Hindlimb muscle (tissue), 1 donor: ENCODE measurements at regions not wholly inside any gene's neighbourhood (a gene's known extent, or its start where the extent isn't known, plus 50 kb on each side); places are given as distances from the start of the nearest gene placed in this dataset.
A peak's percentile ranks its signal among the peaks of the same experiment; 100 is the strongest.

Experiments used
- DNase-seq: peaks from one replicate; pipeline ENCODE4 v3.0.0-alpha.2; 2013

- no peak for DNase-seq
These were observed 132.8 kb upstream of the CRY1 start for GRCh38 chr12:107226126-107226525.

- no peak for DNase-seq
These were observed 134.7 kb upstream of the CRY1 start for GRCh38 chr12:107228076-107228475.

DNA sequence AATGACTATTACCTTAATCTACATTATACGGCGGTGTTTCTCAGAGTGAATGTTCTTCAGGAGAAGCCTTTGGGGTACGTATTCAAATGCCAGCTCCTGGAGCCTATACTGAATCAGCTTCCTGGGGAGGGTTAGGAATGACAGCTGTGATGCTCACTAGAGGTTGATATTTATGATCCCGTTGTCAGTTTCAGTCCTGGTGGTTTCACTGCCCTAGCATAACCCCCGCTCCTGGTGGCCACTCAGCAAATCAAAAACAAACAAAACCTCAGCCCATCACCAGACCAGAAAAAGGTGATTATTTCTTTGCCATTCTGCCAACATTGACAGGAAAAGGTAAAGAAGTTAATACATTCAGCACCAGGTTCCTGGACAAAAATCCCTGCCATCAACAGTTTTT, 136.5 kb upstream of the CRY1 start:
- no peak for DNase-seq

DNA sequence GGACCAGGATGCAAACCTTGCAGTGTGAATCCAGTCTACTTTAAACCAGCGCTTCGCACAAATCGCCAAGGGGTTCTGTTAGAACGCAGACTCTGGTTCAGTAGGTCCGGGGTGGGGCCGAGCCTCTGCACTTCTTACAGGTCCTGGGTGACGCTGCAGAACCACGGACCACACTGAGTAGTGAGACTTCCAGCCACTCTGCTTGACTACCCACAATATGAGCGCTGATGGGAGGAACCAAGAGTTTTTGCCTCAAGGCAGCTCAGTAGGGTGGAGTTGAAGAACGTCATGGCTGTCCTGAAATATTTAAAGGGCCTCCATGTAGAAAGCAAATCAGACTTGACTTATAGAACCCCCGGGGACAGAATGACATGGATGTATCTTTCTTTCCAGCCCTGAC, 138.0 kb upstream of the CRY1 start:
- DNase-seq = no peak

DNA sequence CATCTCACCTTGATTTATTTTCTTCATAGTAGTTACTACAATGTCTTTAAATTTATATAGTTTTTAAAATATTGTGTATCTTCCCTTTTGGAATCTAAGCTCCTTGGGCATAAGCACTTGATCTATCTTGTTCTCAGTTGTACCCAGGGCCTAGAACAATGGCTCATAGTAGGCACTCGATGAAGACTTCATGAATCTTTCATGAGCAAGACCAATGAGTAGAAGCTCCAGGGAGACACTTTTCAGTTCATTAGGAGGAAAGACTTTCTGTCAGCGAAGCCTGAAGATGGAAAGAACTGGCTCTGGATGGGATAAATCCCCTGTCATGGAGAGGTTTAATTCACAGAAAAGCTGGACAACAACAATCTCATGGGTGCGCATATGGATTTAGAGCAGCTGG, 140.2 kb upstream of the CRY1 start:
- DNase-seq = no peak

- DNase-seq = no peak
These were observed 142.3 kb upstream of the CRY1 start for GRCh38 chr12:107235600-107235999.

DNA sequence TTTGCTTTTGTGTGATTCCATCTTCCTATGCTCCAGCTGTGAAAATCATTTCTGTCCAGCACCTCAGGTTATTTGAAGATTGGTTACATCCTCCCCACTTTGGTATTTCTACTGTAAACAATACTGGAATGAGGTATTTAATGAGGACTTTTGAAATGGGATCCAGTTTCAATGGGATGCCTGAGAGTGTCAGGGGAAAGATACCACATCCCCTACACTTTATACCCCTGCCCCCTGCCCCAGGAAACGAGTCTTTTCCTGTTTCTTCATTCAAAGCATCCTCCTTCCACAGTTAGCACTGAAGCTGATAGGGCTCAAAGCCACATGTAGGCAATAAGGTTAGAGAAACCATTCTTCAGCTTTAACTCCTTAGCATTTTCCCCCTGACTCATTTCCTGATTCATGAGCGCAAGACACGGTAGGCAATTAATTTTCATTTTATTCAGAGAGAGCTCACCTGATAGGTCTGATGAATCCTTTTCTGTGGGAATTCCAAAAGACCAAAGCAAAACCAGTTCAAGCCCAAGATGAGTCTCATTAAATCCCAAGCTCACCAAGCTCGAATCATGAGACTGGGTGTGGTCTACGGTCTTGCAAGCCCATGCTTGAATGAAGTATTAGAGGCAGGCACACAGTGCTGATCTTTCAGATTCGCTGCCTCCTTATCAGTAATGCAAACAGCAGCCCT, 143.6 kb upstream of the CRY1 start:
- no peak for DNase-seq

GRCh38 chr12:107238296-107238695, 144.9 kb upstream of the CRY1 start:
- no peak for DNase-seq

DNA sequence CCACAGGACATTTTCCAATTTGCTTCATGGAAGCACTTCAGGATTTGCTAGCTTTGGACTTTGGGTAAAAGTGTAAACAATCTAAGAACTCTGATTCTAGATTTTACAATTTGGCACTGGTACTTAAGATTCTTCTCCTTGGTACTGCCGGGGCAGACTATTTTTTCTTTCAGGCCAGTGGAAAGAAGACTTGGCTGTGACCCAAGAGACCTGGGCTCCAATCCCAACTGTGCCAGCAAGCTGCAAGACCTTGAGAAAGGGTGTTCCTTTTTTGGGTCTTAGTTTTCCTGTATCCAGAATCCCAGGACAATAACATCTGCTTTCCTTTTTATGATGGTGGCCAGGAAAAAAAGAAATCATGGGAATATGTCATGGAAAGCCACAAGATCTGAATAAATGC, 148.1 kb upstream of the CRY1 start:
- no peak for DNase-seq

DNA sequence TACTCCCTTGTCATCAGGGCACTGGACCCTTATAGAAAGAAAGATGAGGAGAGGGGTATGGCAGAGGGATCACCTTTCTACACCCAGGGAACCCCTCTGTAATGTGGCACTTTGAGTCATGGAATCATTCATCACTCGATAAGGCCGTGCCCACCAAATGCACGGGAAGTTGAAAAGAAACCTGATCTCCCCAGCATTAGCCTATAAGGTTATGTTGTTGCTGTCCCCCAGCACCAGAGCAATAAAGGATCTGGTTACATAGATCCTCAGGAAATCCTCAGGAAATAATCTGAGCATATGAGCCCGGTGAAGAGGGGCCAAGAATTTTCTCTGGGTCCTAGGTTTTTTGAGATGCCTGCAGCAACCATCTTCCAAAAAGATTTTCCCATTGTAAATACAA, 148.8 kb upstream of the CRY1 start:
- peak; percentile 11 for DNase-seq

DNA sequence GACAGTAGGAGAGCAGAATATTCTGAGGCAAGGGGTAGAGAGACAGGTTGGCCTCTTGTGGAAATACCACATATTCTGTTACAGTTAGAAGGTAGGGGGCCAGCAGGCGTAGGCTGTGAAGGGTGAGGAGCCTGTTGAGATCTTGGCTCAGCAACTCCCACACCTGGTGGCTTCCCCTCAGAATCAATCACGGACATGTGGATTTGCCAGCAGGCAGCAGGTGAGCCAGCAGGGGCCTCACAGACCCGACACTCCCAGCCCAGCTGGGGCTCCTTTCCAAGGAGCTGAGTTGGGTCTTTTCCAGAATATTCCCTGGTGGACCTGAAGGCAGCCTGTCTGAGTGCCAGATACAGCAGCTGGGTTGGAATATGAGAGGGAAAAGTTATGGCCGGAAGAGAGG, 150.0 kb upstream of the CRY1 start:
- DNase-seq = no peak

GRCh38 chr12:107244584-107244983, 151.2 kb upstream of the CRY1 start:
- no peak for DNase-seq

DNA sequence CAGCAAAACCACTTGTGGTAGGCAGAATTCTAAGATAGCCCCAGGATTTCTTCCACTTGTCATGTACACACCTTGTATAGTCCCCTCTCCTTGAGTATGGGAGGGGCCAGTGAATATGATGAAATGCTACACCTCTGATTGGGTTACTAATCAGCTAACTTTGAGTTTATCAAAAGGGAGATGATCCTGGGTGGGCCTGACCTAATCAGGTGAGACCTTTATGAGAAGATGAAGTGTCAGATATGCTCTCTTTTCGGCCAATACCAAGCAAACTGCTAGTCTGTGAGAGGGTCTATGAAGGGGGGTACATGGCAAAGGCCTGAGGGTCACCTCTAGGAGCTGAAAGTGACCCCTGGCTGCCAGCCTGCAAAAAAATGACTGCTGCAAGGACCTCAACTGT, 154.3 kb upstream of the CRY1 start:
- DNase-seq = no peak

GRCh38 chr12:107248187-107248586, 154.8 kb upstream of the CRY1 start:
- DNase-seq = no peak

DNA sequence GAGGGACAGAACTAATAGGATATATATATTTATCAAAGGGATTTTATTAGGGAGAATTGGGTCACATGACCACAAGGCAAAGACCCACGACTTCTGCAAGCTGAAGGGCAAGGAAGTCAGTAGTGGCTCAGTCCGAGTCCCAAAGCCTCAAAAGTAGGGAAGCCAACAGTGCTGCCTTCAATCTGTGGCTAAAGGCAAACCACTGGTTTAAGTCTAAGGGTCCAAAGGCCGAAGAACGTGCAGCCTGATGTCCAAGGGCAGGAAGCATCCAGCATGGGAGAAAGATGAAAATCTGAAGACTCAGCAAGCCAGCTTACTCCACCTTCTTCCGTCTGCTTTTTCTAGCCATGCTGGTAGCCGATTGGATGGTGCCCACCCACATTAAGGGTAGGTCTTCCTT, 157.9 kb upstream of the CRY1 start:
- DNase-seq = no peak

DNA sequence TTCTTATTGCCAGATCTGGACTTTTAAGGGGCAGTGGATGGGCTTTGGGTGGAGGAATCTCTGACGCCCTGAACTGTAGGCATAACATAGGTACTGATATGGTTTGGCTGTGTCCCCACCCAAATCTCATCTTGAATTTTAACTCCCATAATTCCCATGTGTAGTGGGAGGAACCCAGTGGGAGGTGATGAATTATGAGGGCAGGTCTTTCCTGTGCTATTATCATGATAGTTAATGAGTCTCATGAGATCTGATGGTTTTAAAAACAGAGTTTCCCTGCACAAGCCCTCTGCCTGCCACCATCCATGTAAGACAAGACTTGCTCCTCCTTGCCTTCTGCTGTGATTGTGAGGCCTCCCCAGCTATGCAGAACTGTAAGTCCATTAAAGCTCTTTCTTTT, 160.0 kb upstream of the CRY1 start:
- DNase-seq = no peak

- no peak for DNase-seq
These were observed 161.0 kb upstream of the CRY1 start for GRCh38 chr12:107254258-107254856.

DNA sequence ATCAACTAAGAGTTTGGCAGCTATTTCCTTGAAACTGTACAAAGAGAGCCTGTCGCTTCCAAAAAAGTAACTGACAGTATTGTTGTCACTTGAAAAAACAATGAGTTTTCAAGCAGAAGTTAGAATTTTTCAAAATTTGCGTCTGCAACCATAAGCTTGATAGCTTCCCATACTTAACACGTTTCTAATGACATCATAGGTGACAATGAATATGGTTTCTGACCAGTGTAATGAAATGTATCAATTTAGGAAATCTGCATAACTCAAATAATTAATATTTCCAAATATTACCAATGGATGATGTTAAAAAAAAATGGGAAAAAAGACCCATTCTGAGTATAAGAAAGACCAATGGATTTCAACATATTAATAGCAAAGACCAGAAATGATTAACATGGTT, 165.4 kb upstream of the CRY1 start:
- DNase-seq = no peak

DNA sequence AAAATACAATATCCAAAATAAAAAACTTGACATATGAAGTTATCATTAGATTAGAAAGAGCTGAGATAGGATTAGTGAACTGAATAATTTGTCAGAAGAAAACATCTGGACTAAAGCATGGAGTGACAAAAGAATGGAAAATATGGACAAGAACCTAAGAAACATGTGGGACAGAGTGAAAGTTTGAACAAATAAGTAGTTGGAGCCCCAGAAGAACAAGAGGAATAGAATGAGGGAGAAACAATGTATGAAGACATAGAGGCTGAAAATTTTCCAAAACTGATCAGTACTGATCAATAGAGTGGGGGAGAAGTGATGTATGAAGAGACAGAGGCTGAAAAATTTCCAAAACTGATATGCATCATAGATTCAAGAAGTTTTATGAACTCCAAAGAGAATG, 170.6 kb upstream of the CRY1 start:
- DNase-seq = no peak

DNA sequence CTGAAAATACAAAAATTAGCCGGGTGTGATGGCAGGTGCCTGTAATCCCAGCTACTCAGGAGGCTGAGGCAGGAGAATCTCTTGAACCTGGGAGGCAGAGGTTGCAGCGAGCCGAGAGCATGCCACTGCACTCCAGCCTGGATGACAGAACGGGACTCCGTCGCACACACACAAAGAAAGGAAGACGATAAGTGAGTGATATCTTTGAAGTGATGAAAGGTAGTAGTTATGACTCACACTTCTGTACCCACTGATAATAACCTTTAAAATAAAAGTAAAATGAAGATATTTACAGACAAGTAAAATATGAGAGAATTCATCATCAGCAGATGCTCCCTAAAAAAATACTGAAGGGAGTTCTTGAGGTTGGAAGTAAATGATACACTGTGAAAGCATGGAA, 171.3 kb upstream of the CRY1 start:
- DNase-seq = no peak

DNA sequence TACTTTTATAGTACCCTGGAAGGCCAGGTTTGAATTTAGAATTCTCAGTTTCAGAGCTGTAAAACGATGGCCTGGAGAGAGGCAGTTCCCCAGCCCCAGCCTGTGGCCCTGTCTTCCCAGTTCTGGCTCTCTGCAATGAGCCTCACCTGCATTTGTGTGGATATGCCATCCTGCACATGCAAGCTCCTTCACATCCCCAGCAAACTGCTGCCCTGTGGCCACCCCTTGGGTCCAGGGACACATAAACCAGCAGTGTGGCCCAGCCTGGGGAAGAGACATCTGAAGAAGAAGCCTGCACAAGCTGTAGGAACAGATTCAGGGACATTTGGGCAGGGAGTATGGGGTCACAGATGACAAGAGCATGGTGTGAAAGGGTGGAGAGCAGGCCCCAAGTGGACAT, 174.3 kb upstream of the CRY1 start:
- no peak for DNase-seq

- no peak for DNase-seq
These were observed 178.2 kb upstream of the CRY1 start for GRCh38 chr12:107271523-107271922.

- no peak for DNase-seq
These were observed 182.2 kb upstream of the CRY1 start for GRCh38 chr12:107275530-107275929.

GRCh38 chr12:107277855-107278254, 184.5 kb upstream of the CRY1 start:
- peak; percentile 3 for DNase-seq

GRCh38 chr12:107282628-107283027, 189.3 kb upstream of the CRY1 start:
- no peak for DNase-seq
